Stimulated activated CD8-positive, alpha-beta memory T cell treated with anti-CD3 and anti-CD28 coated beads, Interleukin-12 subunit alpha, Interleukin-12 subunit beta, amount 100 ng/mL, for 1 hour (primary cell): ENCODE measurements at regions not wholly inside any gene's neighbourhood (a gene's known extent, or its start where the extent isn't known, plus 50 kb on each side); places are given as distances from the start of the nearest gene placed in this dataset.
"Not testable (repeated sequence)": the region's sequence is repeated elsewhere in the genome, so short reads cannot be mapped to it uniquely, and the experiment has no call there.

Experiments
- DNase-seq: peaks from one replicate; pipeline ENCODE4 v3.0.0-alpha.2; 2020; ENCODE audit warnings: low read depth

DNA sequence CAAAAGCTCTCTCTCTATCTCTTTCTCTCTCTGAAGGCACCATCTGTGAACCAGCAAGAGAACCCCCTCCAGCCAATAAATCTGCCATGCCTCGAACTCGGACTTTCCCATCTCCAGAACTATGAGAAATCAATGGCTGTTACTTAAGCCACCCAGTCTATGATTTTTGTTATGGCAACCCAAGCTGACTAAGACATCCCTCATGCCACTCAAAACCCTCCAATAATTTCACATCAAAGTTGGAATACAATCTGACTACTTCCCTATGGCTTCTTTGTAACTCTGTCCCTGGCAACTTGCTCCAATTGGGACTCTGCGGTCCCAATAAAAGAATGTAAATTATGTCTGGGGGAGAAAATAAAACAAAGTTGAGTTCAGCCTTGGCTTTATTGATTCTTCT lies 265.7 kb downstream of the SHOX start:
- DNase-seq, result no peak

DNA sequence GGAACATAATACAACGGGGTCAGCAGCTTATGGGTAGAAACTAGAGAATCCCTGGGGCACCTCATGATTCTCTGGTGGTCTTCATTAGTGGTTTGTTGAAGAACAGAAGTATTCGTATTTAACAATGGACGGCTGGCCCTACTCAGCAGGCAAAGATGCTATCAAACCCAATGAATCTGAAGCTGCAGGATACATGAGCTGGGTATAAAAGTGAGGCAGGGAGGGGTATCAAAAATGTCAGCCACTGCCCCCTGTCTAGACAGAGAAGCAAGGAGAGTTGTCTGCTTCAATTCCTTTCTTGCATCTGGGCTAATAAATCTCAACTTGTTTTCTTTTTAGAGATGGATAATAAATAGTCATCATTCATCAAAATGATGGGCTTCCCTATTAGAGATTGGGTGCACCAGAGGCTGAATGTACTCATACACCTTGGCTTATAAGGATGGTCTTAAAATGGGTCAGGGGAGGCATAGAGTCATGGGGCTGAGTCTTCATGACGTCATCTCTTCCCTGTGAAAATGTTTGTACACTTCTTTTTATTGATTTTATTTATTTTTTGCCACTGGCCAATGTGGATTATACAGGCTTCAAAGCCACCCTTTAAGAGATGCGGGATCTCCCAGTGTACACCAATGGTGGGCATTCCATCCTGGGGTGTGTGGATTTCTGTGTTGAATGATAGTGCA lies 259.5 kb downstream of the SHOX start:
- DNase-seq, result no peak

DNA sequence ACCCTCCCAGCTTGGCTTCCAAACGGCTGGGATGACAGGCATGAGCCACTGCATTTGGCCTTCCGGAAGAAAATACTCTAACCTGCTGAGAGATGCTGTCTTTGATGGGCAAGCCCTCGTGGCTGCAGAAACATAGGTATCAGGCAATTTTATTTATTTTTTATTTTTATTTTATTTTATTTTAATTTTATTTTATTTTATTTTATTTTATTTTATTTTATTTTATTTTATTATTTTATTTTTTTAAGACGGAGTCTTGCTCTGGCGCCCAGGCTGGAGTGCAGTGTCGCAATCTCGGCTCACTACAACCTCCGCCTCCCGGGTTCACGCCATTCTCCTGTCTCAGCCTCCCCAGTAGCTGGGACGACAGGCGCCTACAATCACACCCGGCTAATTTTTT lies 257.1 kb downstream of the SHOX start:
- DNase-seq, result not testable (repeated sequence)

GRCh38 chrX:883588-883987 lies 253.0 kb downstream of the SHOX start:
- no peak for DNase-seq

- not testable (repeated sequence) for DNase-seq
Observed at GRCh38 chrX:879756-880698, 249.4 kb downstream of the SHOX start.

GRCh38 chrX:874061-874460 lies 243.5 kb downstream of the SHOX start:
- no peak for DNase-seq

- no peak for DNase-seq
Observed at GRCh38 chrX:873016-873415, 242.4 kb downstream of the SHOX start.

DNA sequence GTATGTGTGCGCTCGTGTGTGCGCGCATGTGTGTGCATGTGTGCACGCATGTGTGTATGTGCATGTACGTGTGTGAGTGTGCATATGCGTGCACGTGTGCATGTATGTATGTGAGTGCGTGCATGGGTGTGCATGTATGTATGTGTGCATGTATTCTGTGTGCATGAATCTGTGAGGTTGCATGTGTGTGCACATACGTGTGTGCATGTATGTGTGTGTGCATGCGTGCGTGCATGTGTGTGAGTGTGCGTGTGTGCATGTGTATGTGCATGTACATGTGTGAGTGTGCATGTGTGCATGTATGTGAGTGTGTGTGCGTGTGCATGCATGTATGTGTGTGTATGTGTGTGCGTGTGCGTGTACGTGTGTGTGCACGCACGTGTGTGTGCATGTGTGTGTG lies 241.5 kb downstream of the SHOX start:
- DNase-seq, result no peak

DNA sequence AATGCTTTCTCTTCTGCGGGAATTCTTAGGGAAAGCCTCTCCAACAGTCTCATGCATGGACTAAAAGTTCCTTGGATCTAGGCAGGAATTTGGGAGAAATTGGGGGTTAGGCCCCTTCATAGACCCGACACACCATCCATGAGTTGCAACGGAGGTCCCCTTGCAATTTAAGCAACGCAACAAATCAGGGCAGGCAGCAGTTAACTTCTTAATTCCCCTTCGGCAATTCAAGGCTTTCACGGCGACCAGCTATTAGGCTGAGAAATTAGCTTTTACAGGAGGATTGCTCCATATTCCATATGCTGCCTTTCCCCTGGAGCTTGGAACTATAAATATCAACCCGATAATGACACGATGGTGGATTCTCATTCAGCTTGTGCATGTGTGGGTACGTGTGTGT lies 241.0 kb downstream of the SHOX start:
- DNase-seq, result no peak

- no peak for DNase-seq
Observed at GRCh38 chrX:867966-868647, 237.5 kb downstream of the SHOX start.

- DNase-seq, result no peak
Observed at GRCh38 chrX:867502-867901, 236.9 kb downstream of the SHOX start.

GRCh38 chrX:866441-866990 lies 235.9 kb downstream of the SHOX start:
- no peak for DNase-seq

DNA sequence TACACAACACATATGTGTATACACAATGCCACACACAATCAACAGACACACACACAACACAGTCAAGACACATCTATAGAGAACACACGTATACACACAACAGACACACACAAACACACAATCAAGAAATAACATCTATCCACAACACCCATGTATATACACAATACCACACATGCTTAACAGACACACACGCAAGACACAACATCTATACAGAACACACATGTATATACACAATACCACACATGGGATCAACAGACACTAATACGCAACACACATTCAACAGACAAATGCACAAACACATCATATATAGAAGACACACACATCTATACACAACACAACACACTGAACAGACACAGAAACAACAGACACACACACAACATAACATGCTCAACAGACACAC lies 234.8 kb downstream of the SHOX start:
- no peak for DNase-seq

DNA sequence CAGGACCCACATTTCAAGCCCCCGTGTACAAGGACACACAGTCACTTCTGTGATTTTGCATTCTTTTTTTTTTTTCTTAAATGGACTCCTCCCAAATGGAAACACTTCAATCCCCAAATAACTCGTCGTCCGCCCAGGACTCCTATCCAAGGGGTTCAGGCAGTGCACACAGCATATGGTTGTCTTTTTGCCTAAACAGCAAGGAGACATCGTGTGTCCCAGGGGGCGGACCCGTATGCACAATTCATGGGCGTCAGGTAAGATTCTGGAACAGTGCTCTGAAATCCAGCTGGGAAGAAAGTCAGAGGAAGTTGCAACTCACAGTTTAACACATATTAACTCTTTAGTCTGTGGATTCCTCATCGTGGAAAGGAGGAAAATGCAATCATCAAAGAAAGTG lies 231.3 kb downstream of the SHOX start:
- DNase-seq, result no peak

- DNase-seq, result no peak
Observed at GRCh38 chrX:861340-861890, 230.8 kb downstream of the SHOX start.

DNA sequence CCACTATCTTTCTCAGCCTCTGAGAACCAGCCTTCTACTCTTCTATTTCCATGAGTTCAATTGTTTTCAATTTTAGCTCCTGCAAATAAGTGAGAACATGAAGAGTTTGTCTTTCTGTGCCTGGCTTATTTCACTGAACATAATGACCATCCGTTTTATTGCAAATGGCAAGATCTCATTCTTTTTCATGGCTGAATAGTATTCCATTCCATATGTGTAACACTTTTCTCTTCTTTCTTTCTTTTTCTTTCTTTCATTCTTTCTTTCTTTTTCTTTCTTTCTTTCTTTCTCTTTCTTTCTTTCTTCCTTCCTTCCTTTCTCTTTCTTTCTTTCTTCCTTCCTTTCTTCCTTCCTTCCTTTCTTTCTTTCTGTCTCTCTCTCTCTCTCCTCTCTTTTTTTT lies 228.7 kb downstream of the SHOX start:
- DNase-seq, result no peak

GRCh38 chrX:858542-859078 lies 228.0 kb downstream of the SHOX start:
- no peak for DNase-seq

GRCh38 chrX:857376-857775 lies 226.8 kb downstream of the SHOX start:
- DNase-seq, result no peak

- DNase-seq, result no peak
Observed at GRCh38 chrX:856566-857290, 226.1 kb downstream of the SHOX start.

GRCh38 chrX:853304-853703 lies 222.7 kb downstream of the SHOX start:
- no peak for DNase-seq

GRCh38 chrX:850471-850916 lies 219.9 kb downstream of the SHOX start:
- DNase-seq, result no peak
